GM23338 (cell line): ENCODE measurements at regions not wholly inside any gene's neighbourhood (a gene's known extent, or its start where the extent isn't known, plus 50 kb on each side); places are given as distances from the start of the nearest gene placed in this dataset.

ENCODE experiments used
- CTCF ChIP-seq, 2 experiments: fragments of 200-600 bp in 1 of 2; sonication (generic) in 1 of 2; conservative IDR thresholded peaks; 2 replicates each; pipeline versions ENCODE4 v1.5.1 to v1.6.1; 2016 to 2017; ENCODE audit warnings: antibody characterized with exemption in 2 of 2, low read depth in 2 of 2, mild to moderate bottlenecking in 2 of 2, moderate library complexity in 1 of 2
- EZH2 ChIP-seq: fragments of 200-600 bp; sonication (generic); IDR thresholded peaks from one replicate; pipeline ENCODE4 v1.8.0; 2017; ENCODE audit warnings: antibody characterized with exemption, mild to moderate bottlenecking, low read depth; ENCODE audit not compliant: unreplicated experiment
- NANOG ChIP-seq: IDR thresholded peaks from 2 replicates; pipeline ENCODE4 v1.6.1; 2016; ENCODE audit warnings: antibody characterized with exemption, borderline replicate concordance
- POLR2AphosphoS5 ChIP-seq: IDR thresholded peaks from 2 replicates; pipeline ENCODE4 v1.6.1; 2016; ENCODE audit warnings: antibody characterized with exemption, low read depth
- REST ChIP-seq: IDR thresholded peaks from one replicate; pipeline ENCODE4 v1.6.1; 2018; ENCODE audit warnings: antibody characterized with exemption; ENCODE audit not compliant: unreplicated experiment
- ZNF114 ChIP-seq: fragments of 250-450 bp; sonication (Bioruptor Pico); IDR thresholded peaks from 2 replicates; pipeline ENCODE4 v1.5.0; 2020; ENCODE audit warnings: mild to moderate bottlenecking, moderate library complexity
- ZNF462 ChIP-seq: fragments of 250-450 bp; sonication (Bioruptor Pico); IDR thresholded peaks from 2 replicates; pipeline ENCODE4 v1.5.0; 2020; ENCODE audit warnings: mild to moderate bottlenecking, moderate library complexity

DNA sequence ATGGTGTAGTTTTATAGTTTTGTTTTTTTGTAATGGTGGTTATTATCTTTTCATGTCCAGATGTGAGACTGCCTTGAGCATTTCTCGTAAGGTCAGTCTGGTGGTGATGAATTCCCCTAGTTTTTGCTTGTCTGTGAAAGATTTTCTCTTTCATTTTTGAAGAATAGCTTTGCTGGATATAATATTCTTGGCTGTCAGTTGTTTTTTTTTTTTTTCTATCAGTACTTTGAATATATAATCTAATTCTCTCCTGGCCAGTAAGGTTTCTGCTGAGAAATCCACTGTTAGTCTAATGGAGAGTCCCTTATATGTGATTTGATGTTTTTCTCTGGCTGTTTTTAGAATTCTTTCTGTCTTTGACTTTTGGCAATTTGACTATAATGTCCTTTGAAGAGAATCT is 106.9 kb downstream of the CARTPT start:
- TF ChIP-seq EZH2 (no peak), CTCF (conservative IDR thresholded peaks at IDR 0.05; ENCODE audit: low read depth in 2 of 2) (no peak), POLR2AphosphoS5 (no peak), ZNF114 (CRISPR knock-in tag) (no peak), ZNF462 (CRISPR knock-in tag) (no peak), REST (no peak), NANOG (no peak)
